HEK293 (cell line): ENCODE measurements at regions not wholly inside any gene's neighbourhood (a gene's known extent, or its start where the extent isn't known, plus 50 kb on each side); places are given as distances from the start of the nearest gene placed in this dataset.
A peak's percentile ranks its signal among the peaks of the same experiment; 100 is the strongest.

Source experiments
- CTCF ChIA-PET: fragments of 350-600 bp; formaldehyde crosslinking; extraction: SDS; loops from one replicate; lab custom pipeline; 2021; ENCODE audit warnings: antibody characterized with exemption; lab: Yijun Ruan, JAX
- POLR2A ChIA-PET: fragments of 300-600 bp; formaldehyde crosslinking; extraction: SDS; loops from one replicate; lab custom pipeline; 2020; ENCODE audit warnings: antibody characterized with exemption, inconsistent platforms; lab: Yijun Ruan, JAX
- H3K27ac ChIP-seq: fragments of 200-500 bp; sonication (Bioruptor generic); 2 replicates; pipeline ENCODE4 v1.5.1; 2014; ENCODE audit warnings: low read depth, low read length, control low read depth, inconsistent platforms; ENCODE audit errors: extremely low read depth
- H3K36me3 ChIP-seq, 2 experiments: fragments of 200-500 bp in 1 of 2; sonication (Bioruptor generic) in 1 of 2; 1 replicate in 1 of 2; 2 replicates in 1 of 2; pipeline ENCODE4 v1.5.1; 2014 to 2017; ENCODE audit warnings: inconsistent platforms in 2 of 2, low read length in 2 of 2; ENCODE audit not compliant: control insufficient read depth in 2 of 2, insufficient read depth in 1 of 2
- H3K4me1 ChIP-seq: fragments of 200-500 bp; sonication (Bioruptor generic); 2 replicates; pipeline ENCODE4 v1.5.1; 2014; ENCODE audit warnings: mild to moderate bottlenecking, low read length, inconsistent platforms; ENCODE audit not compliant: control insufficient read depth, insufficient read depth
- H3K4me3 ChIP-seq: 2 replicates; pipeline ENCODE4 v1.5.1; 2011; ENCODE audit warnings: low read depth, mild to moderate bottlenecking, control low read depth, low read length, moderate library complexity
- H3K9me3 ChIP-seq: fragments of 200-500 bp; sonication (Bioruptor generic); 2 replicates; pipeline ENCODE4 v1.5.1; 2014; ENCODE audit warnings: low read depth, low read length, inconsistent platforms; ENCODE audit not compliant: control insufficient read depth, insufficient read depth
- KLF16 ChIP-seq: fragments of 450-650 bp; formaldehyde crosslinking; IDR thresholded peaks from 2 replicates; pipeline ENCODE4 v1.5.1; 2017; ENCODE audit warnings: missing biosample characterization, missing genetic modification characterization
- KLF8 ChIP-seq: fragments of 450-650 bp; formaldehyde crosslinking; IDR thresholded peaks from 2 replicates; pipeline ENCODE4 v1.5.1; 2016; ENCODE audit warnings: missing biosample characterization, missing genetic modification characterization
- SCRT1 ChIP-seq: fragments of 450-650 bp; formaldehyde crosslinking; IDR thresholded peaks from 2 replicates; pipeline ENCODE4 v1.5.1; 2016; ENCODE audit warnings: missing biosample characterization, missing genetic modification characterization, borderline replicate concordance
- SCRT2 ChIP-seq: fragments of 450-650 bp; formaldehyde crosslinking; IDR thresholded peaks from 2 replicates; pipeline ENCODE4 v1.5.1; 2016; ENCODE audit warnings: missing biosample characterization, missing genetic modification characterization
- TCF7L2 ChIP-seq: IDR thresholded peaks from 2 replicates; pipeline ENCODE4 v1.6.1; 2011; ENCODE audit warnings: low read depth, mild to moderate bottlenecking, inconsistent platforms, low read length, moderate library complexity, borderline replicate concordance
- WT1 ChIP-seq: fragments of 450-650 bp; formaldehyde crosslinking; IDR thresholded peaks from 2 replicates; pipeline ENCODE4 v1.5.1; 2016; ENCODE audit warnings: missing biosample characterization, missing genetic modification characterization
- ZBTB49 ChIP-seq: fragments of 450-650 bp; formaldehyde crosslinking; IDR thresholded peaks from 2 replicates; pipeline ENCODE4 v1.5.1; 2016; ENCODE audit warnings: missing biosample characterization, missing genetic modification characterization, low read depth
- ZNF112 ChIP-seq: fragments of 450-650 bp; formaldehyde crosslinking; IDR thresholded peaks from 2 replicates; pipeline ENCODE4 v1.5.0; 2017; ENCODE audit warnings: missing biosample characterization, missing genetic modification characterization
- ZNF19 ChIP-seq: fragments of 450-650 bp; formaldehyde crosslinking; IDR thresholded peaks from 2 replicates; pipeline ENCODE4; 2016; ENCODE audit warnings: missing biosample characterization, missing genetic modification characterization, low read depth
- ZNF202 ChIP-seq: fragments of 450-650 bp; formaldehyde crosslinking; IDR thresholded peaks from 2 replicates; pipeline ENCODE4 v1.5.1; 2016; ENCODE audit warnings: missing biosample characterization, missing genetic modification characterization, borderline replicate concordance
- ZNF335 ChIP-seq: fragments of 450-650 bp; formaldehyde crosslinking; conservative IDR thresholded peaks from 2 replicates; pipeline ENCODE4 v1.5.1; 2016; ENCODE audit warnings: missing biosample characterization, missing genetic modification characterization
- ZNF350 ChIP-seq: fragments of 450-650 bp; formaldehyde crosslinking; IDR thresholded peaks from 2 replicates; pipeline ENCODE4 v1.5.0; 2017; ENCODE audit warnings: missing biosample characterization, mild to moderate bottlenecking, missing genetic modification characterization
- ZNF37A ChIP-seq: fragments of 450-650 bp; IDR thresholded peaks from 2 replicates; pipeline ENCODE4 v1.5.1; 2018; ENCODE audit warnings: missing biosample characterization, missing genetic modification characterization
- ZNF404 ChIP-seq: fragments of 450-650 bp; formaldehyde crosslinking; IDR thresholded peaks from 2 replicates; pipeline ENCODE4 v1.5.1; 2017; ENCODE audit warnings: missing biosample characterization, missing genetic modification characterization
- ZNF473 ChIP-seq: fragments of 450-650 bp; formaldehyde crosslinking; IDR thresholded peaks from 2 replicates; pipeline ENCODE4 v1.5.1; 2017; ENCODE audit warnings: missing biosample characterization, missing genetic modification characterization
- ZNF501 ChIP-seq: fragments of 450-650 bp; formaldehyde crosslinking; IDR thresholded peaks from 2 replicates; pipeline ENCODE4 v1.5.1; 2016; ENCODE audit warnings: missing biosample characterization, missing genetic modification characterization
- ZNF548 ChIP-seq: fragments of 450-650 bp; formaldehyde crosslinking; IDR thresholded peaks from 2 replicates; pipeline ENCODE4 v1.5.1; 2016; ENCODE audit warnings: missing biosample characterization, missing genetic modification characterization
- ZNF558 ChIP-seq: fragments of 450-650 bp; formaldehyde crosslinking; IDR thresholded peaks from 2 replicates; pipeline ENCODE4 v1.5.1; 2016; ENCODE audit warnings: missing biosample characterization, missing genetic modification characterization
- ZNF560 ChIP-seq: fragments of 450-650 bp; formaldehyde crosslinking; IDR thresholded peaks from 2 replicates; pipeline ENCODE4 v1.5.1; 2017; ENCODE audit warnings: missing biosample characterization, missing genetic modification characterization, borderline replicate concordance
- ZNF629 ChIP-seq: fragments of 450-650 bp; formaldehyde crosslinking; IDR thresholded peaks from 2 replicates; pipeline ENCODE4 v1.5.1; 2017; ENCODE audit warnings: missing biosample characterization, missing genetic modification characterization
- ZNF658 ChIP-seq: fragments of 450-650 bp; formaldehyde crosslinking; IDR thresholded peaks from 2 replicates; pipeline ENCODE4; 2016; ENCODE audit warnings: missing biosample characterization, missing genetic modification characterization
- ZNF660 ChIP-seq: fragments of 450-650 bp; IDR thresholded peaks from 2 replicates; pipeline ENCODE4 v1.5.1; 2018; ENCODE audit warnings: missing biosample characterization, mild to moderate bottlenecking, missing genetic modification characterization
- ZNF664 ChIP-seq: fragments of 450-650 bp; formaldehyde crosslinking; IDR thresholded peaks from 2 replicates; pipeline ENCODE4 v1.5.1; 2016; ENCODE audit warnings: missing biosample characterization, missing genetic modification characterization
- ZNF837 ChIP-seq: fragments of 450-650 bp; formaldehyde crosslinking; IDR thresholded peaks from 2 replicates; pipeline ENCODE4 v1.5.1; 2016; ENCODE audit warnings: missing biosample characterization, missing genetic modification characterization
- TF ChIP-seq, protein P1 (sequence below): fragments of 450-650 bp; formaldehyde crosslinking; IDR thresholded peaks from 2 replicates; pipeline ENCODE4 v1.5.1; 2016; ENCODE audit warnings: missing biosample characterization, missing genetic modification characterization

DNA sequence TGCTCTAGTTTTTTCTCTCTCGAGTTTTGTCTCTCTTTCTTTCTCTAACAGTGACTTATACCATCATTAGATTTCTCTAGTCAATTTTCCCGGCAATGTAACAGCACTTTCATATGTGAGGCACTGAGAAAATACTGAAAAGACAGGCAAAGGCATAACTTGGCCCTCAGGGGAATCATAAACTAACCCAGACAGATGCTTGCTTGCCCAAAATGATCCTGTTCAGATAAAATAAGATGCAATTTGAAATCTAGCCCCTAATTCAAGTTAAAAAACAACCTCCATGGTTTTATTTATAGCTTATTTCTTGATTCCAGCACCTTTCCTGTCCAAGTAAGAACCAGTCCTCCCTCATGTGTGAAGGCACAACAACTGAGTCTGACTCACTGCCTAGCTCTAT, 294.6 kb downstream of the GAS1 start (continued):
- TF ChIP-seq ZNF19 (tag by site-specific recombination), result no peak

DNA sequence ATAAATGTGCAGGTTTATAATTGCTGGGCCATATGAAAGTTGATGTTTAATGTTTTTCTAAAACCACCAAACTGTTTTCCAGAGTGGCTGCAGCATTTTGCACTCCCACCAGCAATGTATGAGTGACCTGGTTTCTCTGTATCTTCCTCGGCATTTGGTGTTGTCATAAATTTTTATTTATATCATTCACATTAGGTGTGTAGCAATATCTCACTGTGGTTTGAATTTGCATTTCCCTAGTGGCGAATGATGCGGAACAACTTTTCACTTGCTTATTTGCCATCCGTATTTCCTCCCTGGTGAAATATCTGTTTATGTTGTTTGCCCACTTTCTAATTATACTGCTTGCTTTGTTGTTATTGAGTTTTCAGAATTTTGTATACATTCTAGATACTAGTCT, 295.7 kb upstream of the TUT7 start:
- Histone ChIP-seq H3K27ac (no peak overlapping the region), H3K4me1 (no peaks in the 10 kb centered on the region), H3K4me3 (no peak overlapping the region), H3K36me3 (no peaks in the 10 kb centered on the region), H3K9me3 (no peaks in the 10 kb centered on the region)
- POLR2A ChIA-PET, result no interaction called here
- CTCF ChIA-PET, result no interaction called here
- TF ChIP-seq KLF16 (no peak), ZNF501 (tag by site-specific recombination) (no peak), ZNF335 (tag by site-specific recombination) (no peak), WT1 (tag by site-specific recombination) (no peak), ZNF548 (tag by site-specific recombination) (no peak), ZNF350 (no peak), ZNF202 (tag by site-specific recombination) (no peak), KLF8 (tag by site-specific recombination) (no peak)

- Histone ChIP-seq H3K4me3 (no peak overlapping the region), H3K36me3 (no peaks in the 10 kb centered on the region), H3K27ac (no peak overlapping the region), H3K4me1 (peaks cover 5% of the 10 kb centered on the region; the same call in 1 of the 2 replicates), H3K9me3 (no peaks in the 10 kb centered on the region)
- POLR2A ChIA-PET, result no interaction called here
- no peak for TF ChIP-seq ZNF837 (tag by site-specific recombination)
- TF ChIP-seq ZNF660 (tag by site-specific recombination), result no peak
- no peak for TF ChIP-seq SCRT2
- no peak for TF ChIP-seq ZNF112 (tag by site-specific recombination)
- TF ChIP-seq ZNF404 (tag by site-specific recombination), result no peak
- no peak for TF ChIP-seq ZNF629
- CTCF ChIA-PET, result interaction anchor here (0.6 to 2.0 kb wide), 2 partner anchors 11 to 444 kb away, joined by 3 to 9 read pairs; no protein-coding TSS in a partner anchor
These were observed 294.6 kb upstream of the TUT7 start for GRCh38 chr9:86648828-86649170.

GRCh38 chr9:86648156-86648827, 294.1 kb upstream of the TUT7 start:
- ChIA-PET CTCF (interaction anchor here (0.6 to 2.0 kb wide), 2 partner anchors 10 to 443 kb away, joined by 3 to 9 read pairs; no protein-coding TSS in a partner anchor), POLR2A (no interaction called here)
- Histone ChIP-seq H3K4me3 (no peak overlapping the region), H3K9me3 (no peaks in the 10 kb centered on the region), H3K4me1 (peaks cover 5% of the 10 kb centered on the region; the same call in 1 of the 2 replicates), H3K27ac (no peak overlapping the region), H3K36me3 (no peaks in the 10 kb centered on the region)
- TF ChIP-seq ZNF350, result no peak
- TF ChIP-seq ZNF664 (tag by site-specific recombination), result peak; percentile 50; the same call in 1 of the 2 replicates

DNA sequence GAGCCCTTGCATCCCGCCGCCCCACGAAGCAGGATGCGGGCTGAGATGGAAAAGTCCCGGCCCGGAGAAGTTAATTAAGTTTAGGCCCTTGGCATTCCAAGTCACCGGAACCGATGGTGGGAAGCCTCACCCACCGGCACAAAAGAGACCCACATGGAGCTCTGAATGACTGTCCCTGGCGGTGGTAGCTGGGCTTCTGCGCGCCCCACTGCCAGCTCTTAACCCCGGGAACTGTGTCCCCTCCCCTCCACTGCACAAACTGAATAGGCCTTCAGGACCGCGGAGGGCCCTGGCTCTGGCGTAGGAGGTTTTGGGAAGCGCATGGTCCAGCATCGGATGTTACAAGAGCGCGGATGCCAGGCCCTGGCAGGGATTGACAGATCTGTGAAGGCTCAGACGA, 291.1 kb upstream of the TUT7 start:
- Histone ChIP-seq H3K9me3 (no peaks in the 10 kb centered on the region), H3K4me1 (peaks cover 11% of the 10 kb centered on the region), H3K27ac (no peak overlapping the region), H3K36me3 (no peaks in the 10 kb centered on the region), H3K4me3 (no peak overlapping the region)
- ChIA-PET CTCF (interaction anchor here (0.6 kb wide), 1 partner anchor 231 kb away, joined by 3 read pairs; no protein-coding TSS in a partner anchor), POLR2A (interaction anchor here (0.7 kb wide), 1 partner anchor 376 kb away, joined by 3 read pairs; no protein-coding TSS in a partner anchor)
- no peak for TF ChIP-seq ZNF37A (tag by site-specific recombination)
- TF ChIP-seq ZBTB49 (tag by site-specific recombination), result no peak
- TF ChIP-seq ZNF473, result no peak
- TF ChIP-seq ZNF560, result no peak
- no peak for TF ChIP-seq ZNF658 (tag by site-specific recombination)
- TF ChIP-seq, protein P1, sequence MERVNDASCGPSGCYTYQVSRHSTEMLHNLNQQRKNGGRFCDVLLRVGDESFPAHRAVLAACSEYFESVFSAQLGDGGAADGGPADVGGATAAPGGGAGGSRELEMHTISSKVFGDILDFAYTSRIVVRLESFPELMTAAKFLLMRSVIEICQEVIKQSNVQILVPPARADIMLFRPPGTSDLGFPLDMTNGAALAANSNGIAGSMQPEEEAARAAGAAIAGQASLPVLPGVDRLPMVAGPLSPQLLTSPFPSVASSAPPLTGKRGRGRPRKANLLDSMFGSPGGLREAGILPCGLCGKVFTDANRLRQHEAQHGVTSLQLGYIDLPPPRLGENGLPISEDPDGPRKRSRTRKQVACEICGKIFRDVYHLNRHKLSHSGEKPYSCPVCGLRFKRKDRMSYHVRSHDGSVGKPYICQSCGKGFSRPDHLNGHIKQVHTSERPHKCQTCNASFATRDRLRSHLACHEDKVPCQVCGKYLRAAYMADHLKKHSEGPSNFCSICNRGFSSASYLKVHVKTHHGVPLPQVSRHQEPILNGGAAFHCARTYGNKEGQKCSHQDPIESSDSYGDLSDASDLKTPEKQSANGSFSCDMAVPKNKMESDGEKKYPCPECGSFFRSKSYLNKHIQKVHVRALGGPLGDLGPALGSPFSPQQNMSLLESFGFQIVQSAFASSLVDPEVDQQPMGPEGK (tag by site-specific recombination), result no peak
- TF ChIP-seq SCRT1 (tag by site-specific recombination), result no peak
- no peak for TF ChIP-seq ZNF558 (tag by site-specific recombination)
- no peak for TF ChIP-seq TCF7L2
